Mucosa of descending colon (tissue), 3 donors: ENCODE measurements at regions not wholly inside any gene's neighbourhood (a gene's known extent, or its start where the extent isn't known, plus 50 kb on each side); places are given as distances from the start of the nearest gene placed in this dataset.

Source experiments
- ATAC-seq: fragments of 200-7000 bp; cut with Tn5 transposase; one replicate; pipeline ENCODE4 v1.9.1; 2020; ENCODE audit warnings: mild to moderate bottlenecking, moderate library complexity
- DNase-seq, 3 donors: peaks; one replicate each; pipeline ENCODE4 v3.0.0-alpha.2; 2020
- H3K36me3 ChIP-seq: fragments of 200-600 bp; one replicate; pipeline ENCODE4 v1.8.0; 2021; ENCODE audit warnings: low read depth, mild to moderate bottlenecking
- H3K4me1 ChIP-seq: fragments of 200-600 bp; one replicate; pipeline ENCODE4 v1.8.0; 2021; ENCODE audit warnings: low read depth, mild to moderate bottlenecking
- H3K4me3 ChIP-seq: fragments of 200-600 bp; one replicate; pipeline ENCODE4 v1.8.0; 2021; ENCODE audit warnings: mild to moderate bottlenecking
- H3K9me3 ChIP-seq: fragments of 200-600 bp; one replicate; pipeline ENCODE4 v1.8.0; 2021; ENCODE audit warnings: mild to moderate bottlenecking
- CTCF ChIP-seq: fragments of 200-600 bp; IDR thresholded peaks from one replicate; pipeline ENCODE4 v1.8.0; 2022; ENCODE audit warnings: antibody characterized with exemption, mild to moderate bottlenecking
- intact Hi-C, 2 donors: fragments of 100-400 bp; cut with DNase I in 1 of 2; cut with micrococcal nuclease in 1 of 2; formaldehyde crosslinking; loops; one replicate each; pipeline versions ENCODE4 v1.11.0 to v1.11.1; 2022; cut with DNase I, micrococcal nuclease
- donor health status: DM: no; HTN: no; CAD: no; lungs with moderate emphysema.
- donor health status: DM: no; HTN: no; CAD: no.
- donor health status: DM: no; HTN: yes; CAD: no.

- peak; percentile 11 for ATAC-seq
- H3K9me3 ChIP-seq = no peaks in the 10 kb centered on the region
- TF ChIP-seq CTCF = no peak
- no peaks in the 10 kb centered on the region for H3K36me3 ChIP-seq
- H3K4me1 ChIP-seq = no peaks in the 10 kb centered on the region
- H3K4me3 ChIP-seq = no peak overlapping the region
- intact Hi-C loops = no loop called here
- no peak for DNase-seq
Measured at GRCh38 chr12:85550924-85551323, 270.9 kb downstream of the ALX1 start.

- Histone ChIP-seq H3K4me1 (no peaks in the 10 kb centered on the region), H3K4me3 (no peak overlapping the region), H3K36me3 (no peaks in the 10 kb centered on the region), H3K9me3 (no peaks in the 10 kb centered on the region)
- ATAC-seq (no peak), DNase-seq (no peak)
- intact Hi-C loops = no loop called here
- TF ChIP-seq CTCF = no peak
Measured at GRCh38 chr12:85552461-85552860, 272.4 kb downstream of the ALX1 start.

GRCh38 chr12:85557850-85558249 is 277.8 kb downstream of the ALX1 start:
- intact Hi-C loops = no loop called here
- no peak for TF ChIP-seq CTCF
- peak; percentile 40 for ATAC-seq
- Histone ChIP-seq H3K9me3 (no peaks in the 10 kb centered on the region), H3K4me3 (no peak overlapping the region), H3K36me3 (no peaks in the 10 kb centered on the region), H3K4me1 (peaks cover 3% of the 10 kb centered on the region)
- no peak for DNase-seq

GRCh38 chr12:85558684-85559083 is 277.5 kb downstream of the RASSF9 start:
- Histone ChIP-seq H3K4me3 (no peak overlapping the region), H3K36me3 (no peaks in the 10 kb centered on the region), H3K4me1 (peaks cover 3% of the 10 kb centered on the region), H3K9me3 (no peaks in the 10 kb centered on the region)
- intact Hi-C loops = no loop called here
- TF ChIP-seq CTCF = no peak
- ATAC-seq (no peak), DNase-seq (no peak)

- Histone ChIP-seq H3K4me3 (no peak overlapping the region), H3K36me3 (no peaks in the 10 kb centered on the region), H3K4me1 (peaks cover 3% of the 10 kb centered on the region), H3K9me3 (no peaks in the 10 kb centered on the region)
- intact Hi-C loops = no loop called here
- ATAC-seq (no peak), DNase-seq (no peak)
- TF ChIP-seq CTCF = no peak
Measured at GRCh38 chr12:85559127-85559526, 277.1 kb downstream of the RASSF9 start.

- Histone ChIP-seq H3K4me3 (no peak overlapping the region), H3K9me3 (no peaks in the 10 kb centered on the region), H3K4me1 (peaks cover 3% of the 10 kb centered on the region), H3K36me3 (no peaks in the 10 kb centered on the region)
- DNase-seq (no peak), ATAC-seq (no peak)
- TF ChIP-seq CTCF = no peak
- intact Hi-C loops = no loop called here
Measured at GRCh38 chr12:85559536-85559935, 276.7 kb downstream of the RASSF9 start.
